Anterior cingulate cortex (tissue), 58 donors: ENCODE measurements at regions not wholly inside any gene's neighbourhood (a gene's known extent, or its start where the extent isn't known, plus 50 kb on each side); places are given as distances from the start of the nearest gene placed in this dataset.

Source experiments
- DNase-seq, 58 donors: peaks; one replicate each; lab custom pipeline; 2025; lab: John Stamatoyannopoulos, UW

DNA sequence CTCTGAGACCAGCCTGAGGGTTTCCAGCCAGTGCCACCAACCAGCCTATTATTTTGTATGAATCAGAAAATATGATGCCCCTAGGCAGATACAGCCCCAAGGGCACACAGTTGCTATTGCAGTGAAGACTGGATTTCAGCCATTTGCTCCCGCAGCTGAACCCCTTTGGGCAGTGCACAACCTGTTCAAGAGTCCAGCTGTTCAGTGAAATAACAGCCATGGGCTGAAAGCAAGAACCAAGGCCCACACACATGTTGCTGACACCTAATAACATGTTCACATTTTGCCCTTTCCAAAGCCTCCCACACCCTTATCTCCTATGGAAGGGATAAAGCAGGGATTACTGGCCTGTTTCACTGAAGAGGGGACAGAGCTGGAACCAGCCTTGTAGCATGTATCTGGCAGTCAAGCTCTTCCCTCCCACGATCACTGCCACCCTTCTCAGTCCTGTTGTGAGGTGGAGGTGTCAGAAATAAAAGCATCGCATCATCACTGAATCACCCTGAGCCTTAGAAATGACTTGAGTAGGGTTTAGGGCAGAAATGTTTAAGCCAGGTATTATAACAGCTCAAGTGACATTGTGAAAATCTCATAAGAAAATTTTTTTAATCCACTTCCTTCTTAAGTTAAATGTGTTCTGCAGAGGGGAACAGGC, 137.1 kb upstream of the FSTL4 start:
- peak in 1 of 58 donors; percentile 14 for DNase-seq

DNA sequence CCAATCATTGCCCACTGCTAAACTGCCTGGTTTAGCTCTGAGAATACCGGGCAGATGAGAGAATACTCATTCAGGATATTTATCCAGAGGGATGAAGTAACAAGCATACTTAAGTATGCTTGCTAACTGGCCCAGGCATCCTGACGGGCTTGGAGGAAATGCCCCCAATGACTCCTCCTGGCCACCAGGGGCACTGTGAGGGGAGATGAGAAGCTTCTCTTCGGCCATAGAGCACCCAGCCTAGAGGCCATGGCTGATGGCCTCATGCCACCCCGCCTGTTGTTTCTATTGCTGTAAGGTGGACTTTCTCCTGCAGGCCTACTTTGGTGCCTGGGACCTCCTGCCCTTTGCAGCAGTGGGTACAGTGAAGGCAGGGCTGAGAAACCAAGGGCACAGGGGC, 134.5 kb upstream of the FSTL4 start:
- DNase-seq = no peak

DNA sequence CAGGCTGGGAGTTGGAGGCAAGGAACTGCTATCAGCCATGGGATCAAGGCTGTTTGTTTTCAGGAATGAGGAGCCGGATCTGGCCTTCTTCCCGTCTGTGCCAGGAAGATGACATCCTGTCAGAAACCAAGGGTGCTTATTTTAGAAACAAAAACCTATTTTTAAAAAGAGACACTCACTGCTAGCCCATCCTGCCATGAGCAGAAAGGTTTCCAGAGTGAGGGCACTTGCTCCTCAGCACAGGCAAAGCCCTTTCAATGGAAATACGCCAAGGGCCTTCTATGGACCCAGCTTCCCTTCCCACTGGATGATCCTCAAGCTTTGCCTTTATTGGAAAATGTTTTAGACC, 132.6 kb upstream of the FSTL4 start:
- peak in 1 of 58 donors; percentile 22 for DNase-seq

DNA sequence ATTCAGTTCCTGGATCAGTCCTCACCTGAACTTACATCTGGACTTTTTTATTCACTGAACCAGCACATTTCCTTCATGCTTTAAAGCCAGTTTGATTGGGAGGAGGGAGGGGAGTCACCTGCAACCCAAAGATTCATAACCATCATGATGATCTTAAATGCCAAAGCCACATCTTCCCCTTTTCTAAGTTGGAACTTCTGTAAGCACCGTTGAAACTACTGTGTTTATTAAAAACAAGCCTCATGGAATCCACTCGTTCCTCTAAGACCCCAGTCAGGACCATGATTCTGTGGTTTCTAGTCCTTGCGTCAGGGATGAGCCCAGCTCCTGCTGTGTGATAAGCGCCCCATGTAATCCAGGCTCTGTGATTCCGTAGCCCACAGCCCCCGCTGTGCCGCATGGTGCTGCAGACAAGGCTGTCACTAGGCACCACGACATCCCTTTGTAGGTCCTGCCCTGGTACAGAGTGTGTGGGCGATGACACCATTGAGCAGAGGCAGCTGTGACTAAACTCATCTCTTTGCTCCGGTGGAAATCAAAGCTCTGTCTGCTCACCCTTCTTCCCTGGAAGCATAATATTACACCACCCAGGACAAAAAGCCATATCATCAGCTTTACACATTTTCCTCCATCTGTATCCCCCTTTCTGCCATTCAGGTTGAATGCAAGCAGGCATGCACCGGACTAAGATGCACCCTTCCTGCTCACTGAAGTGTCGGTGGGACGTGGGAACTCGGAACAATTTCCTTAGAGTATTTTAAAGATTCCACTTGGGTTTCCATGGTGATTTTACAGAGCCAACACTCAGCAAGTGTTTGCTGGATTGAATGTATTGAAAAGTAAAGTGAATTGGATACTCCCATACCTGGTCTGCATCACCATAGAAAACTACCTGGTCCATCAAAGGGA, 132.0 kb upstream of the FSTL4 start:
- DNase-seq = peak in 2 of 58 donors; percentile 10 to 37

DNA sequence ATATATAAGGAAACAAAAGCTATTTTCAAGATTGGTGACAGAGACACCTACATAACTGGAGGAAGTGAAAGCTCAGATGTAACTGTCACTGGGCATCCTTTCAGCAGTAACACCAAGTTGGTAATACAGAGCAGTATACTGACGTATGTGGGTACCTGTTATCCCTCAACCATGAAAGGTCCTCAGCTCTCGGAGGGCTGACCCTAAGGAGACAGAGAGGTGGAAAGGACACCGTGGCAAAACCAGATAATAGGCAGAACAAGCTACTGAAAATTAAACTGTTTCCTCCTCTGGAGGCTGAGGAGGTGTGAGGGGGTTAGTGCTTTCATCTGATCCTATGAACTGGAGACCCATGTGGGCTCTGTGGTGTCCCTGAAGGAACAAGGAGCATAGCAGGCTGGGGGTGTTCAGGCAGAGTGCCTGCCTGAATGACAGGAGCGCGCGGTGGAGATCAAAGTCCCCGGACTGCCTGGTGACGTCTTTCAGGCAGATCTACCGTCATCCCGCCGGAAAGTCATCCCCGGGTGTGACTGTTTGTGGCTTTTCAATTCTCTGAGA, 130.2 kb upstream of the FSTL4 start:
- DNase-seq = no peak

DNA sequence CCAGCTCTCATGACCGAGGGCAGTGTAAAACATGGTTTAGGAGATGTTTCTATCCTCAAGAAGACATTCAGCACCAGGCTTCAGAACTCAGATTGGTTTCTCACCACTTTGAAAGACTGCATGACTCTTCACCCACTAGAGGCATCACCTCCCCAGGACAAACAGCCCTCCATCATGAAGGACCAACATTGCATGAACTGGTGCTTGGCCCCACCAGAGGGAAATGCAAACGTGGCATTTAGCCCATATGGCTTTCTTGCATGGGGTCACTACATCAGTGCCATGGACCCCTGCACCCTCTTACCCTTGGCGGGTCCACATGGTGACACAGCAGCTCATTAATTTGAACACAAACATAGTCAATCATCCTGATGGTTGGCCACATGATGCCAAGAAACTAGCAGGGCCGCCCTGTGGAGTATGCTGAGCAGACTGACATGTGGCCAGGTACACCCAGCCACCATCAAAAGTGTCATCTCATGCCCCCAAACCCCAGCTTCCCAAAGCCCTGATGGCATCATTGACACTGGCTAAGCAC, 129.5 kb upstream of the FSTL4 start:
- no peak for DNase-seq

DNA sequence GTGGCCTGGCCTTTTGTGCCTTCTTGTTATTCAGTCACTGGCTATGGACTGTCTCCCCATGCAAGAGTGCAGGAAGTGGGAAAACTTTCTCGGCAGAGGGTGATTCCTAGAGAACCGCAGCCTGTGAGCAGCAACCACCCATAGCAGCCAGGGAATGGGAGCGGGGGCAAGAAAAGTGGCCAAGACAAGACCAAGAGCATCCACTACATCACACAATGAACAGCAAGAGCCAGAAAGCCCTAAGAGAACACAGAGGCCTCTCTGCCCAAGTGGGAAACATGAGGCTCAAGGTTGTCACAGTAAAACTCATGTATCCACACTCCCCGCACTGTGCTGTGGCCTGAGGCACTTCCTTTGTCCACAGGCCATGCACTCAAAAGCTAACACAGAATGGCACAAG, 129.1 kb upstream of the FSTL4 start:
- DNase-seq = no peak

DNA sequence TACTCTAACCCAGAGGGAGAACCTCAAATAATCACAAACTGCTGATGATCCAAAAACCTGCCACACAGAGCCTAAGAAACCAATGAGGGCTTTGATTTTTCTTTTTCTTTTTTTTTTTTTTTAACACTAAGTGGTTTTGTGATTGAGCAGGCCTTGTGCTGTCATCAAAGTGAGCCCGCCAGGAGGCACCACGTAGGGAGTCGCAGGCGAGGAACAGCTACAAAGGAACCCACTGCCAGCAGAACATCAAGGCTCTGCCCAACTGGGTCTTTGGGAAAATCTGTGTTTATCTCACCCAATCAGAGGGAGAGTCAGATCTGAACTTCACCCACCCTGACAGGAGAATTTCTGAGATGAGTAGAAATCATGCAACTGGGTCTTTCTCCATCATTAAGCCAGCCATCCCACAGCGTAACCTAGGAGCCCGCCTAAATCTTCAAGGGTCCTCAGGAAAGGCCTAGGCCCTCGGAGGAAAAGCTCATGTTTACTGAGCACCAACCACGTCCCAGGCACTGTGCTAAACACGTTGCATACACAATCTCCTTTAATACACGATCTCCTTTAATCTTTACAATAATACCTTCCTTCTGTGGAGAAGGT, 126.9 kb upstream of the FSTL4 start:
- no peak for DNase-seq

DNA sequence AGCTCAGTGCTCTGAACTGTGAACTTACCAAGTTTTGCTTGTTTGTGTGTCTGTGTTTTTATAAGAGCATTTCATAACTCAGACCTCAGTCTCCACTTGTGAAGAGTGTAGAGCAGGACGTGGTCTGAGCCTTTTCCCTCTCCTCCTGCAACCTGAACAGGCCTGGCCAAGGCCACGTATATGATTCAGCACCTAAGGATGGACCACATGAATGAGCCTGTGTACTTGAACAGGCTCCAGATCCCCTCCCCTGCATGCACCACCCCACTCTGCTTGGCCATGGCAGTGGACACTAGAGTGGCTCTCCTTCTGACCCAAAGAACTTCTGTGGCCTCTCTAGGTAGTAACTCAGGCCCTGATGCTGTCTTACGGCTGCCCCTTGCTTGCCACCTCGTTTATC, 125.9 kb upstream of the FSTL4 start:
- no peak for DNase-seq

DNA sequence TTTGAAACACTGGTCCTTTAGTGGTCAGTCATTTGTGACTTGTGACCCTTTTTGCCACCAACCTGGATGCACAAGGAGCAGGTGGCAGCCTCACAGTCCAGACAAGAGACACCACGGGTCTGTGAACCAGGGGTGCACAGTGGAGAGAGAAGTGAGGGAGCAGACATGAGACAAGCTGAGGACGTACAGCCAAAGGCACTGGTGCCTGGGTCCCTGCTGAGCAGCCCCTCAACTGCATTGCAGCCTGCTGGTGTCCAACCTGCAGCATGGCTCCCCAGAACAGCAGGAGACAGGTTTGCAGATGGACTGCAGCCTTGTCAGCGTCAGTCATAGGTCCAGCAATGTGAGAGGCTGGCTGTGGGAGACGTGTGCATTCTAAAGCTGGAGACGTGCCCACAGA, 124.2 kb upstream of the FSTL4 start:
- no peak for DNase-seq

DNA sequence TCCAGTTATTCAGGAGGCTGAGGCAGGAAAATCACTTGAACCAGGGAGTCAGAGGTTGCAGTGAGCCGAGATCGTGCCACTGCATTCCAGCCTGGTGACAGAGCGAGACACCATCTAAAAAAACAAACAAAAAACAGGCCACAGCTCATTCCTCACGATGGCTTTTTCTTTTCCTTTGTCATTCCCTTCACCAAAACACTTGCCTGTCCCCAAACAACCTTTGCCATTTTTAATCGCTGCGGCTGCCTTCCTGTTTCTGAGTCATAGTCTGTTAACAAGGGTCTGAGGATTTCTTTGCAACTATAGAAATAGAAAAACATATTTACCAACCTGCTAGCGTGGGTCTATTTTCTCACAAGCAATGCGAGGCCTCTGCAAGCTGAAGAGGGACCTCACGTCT, 123.0 kb upstream of the FSTL4 start:
- DNase-seq = no peak

DNA sequence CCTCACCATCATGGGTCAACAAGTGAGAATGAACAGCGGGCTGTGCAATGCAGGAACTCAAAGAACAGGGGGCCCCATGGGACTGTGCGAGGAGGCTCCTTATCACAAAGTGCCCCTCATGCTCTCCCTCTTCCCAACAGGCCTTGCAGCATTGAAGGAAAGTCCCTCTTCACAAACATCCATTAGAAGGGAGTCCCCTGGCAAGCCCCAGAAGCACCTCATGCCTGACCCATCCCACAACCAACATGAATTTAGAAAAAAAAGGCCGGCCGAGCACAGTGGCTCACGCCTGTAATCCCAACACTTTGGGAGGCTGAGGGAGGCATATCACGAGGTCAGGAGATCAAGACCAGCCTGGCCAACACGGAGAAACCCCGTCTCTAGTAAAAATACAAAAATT, 122.6 kb upstream of the FSTL4 start:
- no peak for DNase-seq

DNA sequence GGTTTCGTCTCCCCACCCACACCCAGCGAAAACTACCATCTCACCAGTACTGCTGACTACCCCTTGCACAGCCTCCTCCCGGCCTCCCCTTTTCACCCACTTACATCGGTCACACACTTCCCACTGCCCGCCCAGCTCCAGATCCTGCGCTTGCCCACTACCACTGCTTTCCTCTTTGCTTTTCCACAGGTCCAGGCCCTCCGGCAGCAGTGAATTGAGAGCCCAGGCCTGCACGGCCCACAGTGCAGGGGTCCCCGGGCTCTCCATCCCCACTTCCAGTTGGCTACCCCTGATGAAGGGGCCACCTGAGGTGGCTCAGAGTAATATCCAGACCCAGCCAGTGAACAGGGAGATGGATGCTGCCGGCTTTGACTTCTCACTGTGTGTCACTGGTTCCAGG, 120.2 kb upstream of the FSTL4 start:
- DNase-seq = no peak

DNA sequence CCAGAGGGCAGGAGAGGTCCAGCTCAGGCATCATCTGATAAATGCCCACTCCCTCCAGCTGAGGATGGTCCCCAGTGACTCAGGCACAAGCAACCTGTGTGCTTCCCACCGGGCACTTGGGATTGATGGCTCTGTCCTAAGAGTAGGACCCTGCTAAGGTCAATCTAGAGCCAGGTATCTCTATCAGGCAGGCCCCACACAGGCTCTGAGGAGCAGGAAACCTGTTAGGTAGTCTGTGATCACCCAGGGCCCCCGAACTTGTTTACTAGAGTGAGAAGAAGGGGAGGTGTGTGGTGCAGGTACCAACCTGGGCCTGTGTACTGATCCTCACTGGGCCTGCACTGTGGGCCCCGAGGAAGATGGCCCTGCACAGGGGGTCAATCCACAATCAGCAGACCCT, 119.6 kb upstream of the FSTL4 start:
- no peak for DNase-seq

DNA sequence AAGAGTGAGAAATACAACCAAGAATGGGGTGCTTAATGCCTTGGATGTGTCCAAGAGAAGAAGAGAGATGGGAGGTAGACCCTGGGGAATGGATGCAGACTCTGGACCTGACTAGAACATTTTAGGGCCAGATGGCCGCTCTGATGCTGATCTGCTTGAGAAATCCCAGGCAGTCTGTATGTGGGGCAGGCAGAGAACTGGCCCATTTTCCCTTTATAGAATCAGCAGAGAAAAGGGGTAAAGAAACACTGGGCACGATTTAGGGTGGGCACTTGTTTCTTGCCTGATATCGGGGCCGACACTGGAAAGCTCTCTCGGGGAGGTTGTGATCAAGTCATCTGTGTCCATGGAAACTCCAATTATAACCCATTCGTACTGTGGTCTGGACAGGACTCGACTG, 118.5 kb upstream of the FSTL4 start:
- no peak for DNase-seq

DNA sequence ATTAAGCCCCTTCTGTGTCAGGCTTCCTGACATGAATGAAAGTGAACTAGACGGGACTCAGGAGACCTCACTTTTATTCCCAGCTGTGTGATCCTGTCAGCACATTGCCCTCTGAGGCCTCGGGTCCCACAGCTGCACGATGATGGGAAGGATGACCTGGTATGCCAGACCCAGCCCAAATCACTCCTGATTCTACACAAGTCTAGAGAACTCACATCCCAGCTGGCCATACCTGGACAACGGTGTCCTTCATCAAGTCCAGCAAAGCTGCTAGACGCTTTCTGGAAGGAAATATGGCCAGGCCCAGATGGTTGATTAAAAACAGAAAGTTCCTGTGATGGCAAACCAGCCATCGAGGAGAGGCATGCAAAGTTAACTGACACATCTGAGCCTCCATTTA, 118.0 kb upstream of the FSTL4 start:
- DNase-seq = peak in 1 of 58 donors; percentile 20

DNA sequence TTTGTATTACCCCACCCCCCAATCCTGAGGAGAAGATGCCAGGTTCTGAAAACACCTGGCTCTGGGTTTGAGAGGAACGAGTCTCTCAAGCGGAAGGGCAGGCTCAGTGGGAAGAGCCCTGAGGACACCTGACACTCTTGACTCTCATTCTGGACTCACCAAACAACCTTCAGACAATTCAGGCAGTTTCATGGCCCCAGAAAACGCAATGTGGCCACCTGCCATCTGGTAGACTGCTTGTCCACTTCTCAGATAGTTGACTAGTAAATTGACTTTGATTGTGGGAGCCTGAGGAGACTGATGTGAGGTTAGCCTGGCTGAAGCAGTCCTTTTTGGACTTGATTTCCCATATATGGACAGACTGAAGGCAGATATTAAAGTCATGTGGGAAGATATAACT, 117.5 kb upstream of the FSTL4 start:
- no peak for DNase-seq

DNA sequence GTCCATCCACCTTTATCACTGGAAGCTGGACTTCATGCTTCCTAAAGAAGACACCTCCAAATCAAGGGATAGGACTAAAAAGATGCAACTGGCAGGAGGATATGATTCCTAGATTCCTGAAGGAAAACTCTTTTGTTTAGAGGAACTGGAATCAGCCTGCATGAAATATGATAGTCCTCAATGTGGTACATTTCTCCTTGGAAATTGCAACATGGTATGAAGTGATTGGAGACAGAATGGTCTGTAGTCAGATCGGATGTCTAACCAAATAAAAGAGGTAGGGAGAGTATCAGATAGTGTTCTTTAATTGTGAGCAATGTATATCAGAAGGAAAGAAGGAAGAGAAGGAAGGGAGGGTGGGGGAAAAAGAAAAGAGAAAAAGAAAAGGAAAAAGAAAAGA, 116.1 kb upstream of the FSTL4 start:
- DNase-seq = no peak

DNA sequence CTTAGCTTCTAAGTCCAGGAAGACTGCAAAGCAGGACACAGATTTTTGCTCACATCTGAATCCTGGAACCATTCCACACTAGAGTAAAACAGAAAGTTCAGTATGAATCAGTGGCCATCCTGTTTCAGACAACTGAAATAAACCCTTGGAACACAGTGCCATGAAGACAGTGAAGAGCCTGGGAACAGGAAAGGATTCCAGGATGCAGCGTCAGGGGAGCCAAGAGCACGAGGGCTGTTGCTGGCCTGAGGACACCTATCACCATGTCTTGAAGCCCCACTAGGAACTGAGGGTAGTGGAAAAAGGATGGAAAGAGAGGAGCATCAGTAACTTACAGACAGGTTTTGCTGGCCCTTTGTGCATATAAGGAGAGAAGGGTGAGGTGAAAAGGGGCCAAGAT, 115.3 kb upstream of the FSTL4 start:
- no peak for DNase-seq

DNA sequence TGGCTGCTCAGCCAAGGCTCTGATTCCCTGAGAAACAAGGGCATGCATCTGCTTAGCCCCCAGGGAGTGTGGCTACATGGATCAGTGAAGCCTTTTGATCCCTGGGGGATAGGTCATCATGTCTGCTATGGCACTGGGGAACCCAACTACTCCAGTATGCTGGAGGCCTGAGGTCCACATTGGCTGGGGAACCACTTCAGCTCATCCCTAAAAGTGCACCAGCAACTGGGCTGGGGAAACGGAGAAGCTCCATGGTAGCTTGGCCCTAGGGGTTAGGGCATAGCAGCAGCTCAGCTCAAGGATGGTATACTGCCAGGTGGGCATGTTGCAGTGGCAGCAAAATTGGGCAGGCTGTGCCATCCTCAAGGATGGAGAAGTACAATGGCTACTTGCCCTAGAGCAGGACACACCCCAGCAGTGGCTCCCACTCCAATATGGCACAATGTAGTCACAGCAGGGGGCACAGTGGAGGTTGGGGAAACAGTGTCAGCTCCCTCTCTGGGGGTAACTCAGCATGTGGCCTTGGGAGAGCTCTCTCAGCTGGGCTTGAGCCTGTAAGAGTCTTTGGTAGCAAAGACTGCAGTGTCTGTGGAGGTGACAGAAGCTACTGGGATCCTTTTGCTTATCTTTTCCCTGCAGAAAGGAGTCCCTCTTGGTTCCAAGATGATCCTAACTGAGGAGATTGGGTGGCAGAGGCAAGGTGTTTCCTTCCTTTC, 111.5 kb upstream of the FSTL4 start:
- no peak for DNase-seq

DNA sequence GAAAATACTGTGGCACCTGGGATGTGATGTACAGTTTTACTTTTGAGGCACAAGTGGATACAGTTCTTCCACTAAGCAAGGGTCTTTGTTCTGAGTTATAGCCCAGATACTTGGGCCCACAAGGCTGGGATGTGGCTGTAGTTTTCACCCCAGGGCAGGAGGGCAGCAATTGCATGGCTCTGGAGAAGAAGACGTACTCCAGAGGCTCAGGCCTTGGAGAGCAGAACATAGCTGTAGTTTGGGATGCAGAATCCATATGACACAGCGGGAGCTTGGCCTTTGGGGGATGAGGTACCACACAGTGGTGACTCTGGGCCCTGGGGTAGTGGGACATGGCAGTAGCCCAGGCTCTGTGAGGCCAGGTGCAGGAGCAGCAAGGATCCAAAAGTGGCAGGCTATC, 110.8 kb upstream of the FSTL4 start:
- DNase-seq = no peak
